ENCODE measurements at regions not wholly inside any gene's neighbourhood (a gene's known extent, or its start where the extent isn't known, plus 50 kb on each side); places are given as distances from the start of the nearest gene placed in this dataset.

DNA sequence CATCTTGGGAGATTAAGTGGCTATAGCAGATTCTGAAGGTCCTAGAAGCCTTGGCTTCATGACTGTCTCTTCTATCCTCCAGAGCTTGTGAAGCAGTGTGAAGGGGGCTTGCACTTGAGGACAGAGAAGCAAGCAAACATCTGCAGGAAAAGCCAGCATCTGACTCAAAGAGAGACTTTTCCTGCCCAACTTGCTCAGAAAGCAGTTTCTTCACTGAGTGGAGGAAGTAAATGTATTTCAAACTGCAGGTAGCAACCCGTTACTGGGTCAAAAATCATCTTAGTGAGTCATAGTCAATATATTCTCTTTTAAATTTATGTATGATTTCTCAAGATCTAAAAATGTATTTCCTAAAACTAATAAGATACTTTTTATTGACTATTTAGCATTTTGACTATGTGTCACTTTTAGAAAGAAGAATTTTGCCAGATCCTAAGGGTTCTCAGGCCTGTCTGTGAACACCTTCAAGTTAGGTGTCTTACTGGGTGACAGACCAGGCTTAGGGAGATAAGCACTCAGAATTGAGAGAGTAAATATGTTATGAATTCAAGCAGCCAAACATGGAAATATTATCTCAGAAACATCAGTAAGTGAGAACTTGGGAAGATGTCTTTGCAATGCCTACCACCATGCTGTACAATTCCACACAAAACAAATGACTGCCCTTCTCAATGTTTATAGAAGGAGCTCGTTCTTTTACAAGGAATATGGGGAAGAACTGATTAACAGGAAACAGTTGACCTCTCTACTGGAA is 72.6 kb upstream of the DMAC1 start:
- no peak for DNase-seq (ENCODE audit: low spot score)

DNA sequence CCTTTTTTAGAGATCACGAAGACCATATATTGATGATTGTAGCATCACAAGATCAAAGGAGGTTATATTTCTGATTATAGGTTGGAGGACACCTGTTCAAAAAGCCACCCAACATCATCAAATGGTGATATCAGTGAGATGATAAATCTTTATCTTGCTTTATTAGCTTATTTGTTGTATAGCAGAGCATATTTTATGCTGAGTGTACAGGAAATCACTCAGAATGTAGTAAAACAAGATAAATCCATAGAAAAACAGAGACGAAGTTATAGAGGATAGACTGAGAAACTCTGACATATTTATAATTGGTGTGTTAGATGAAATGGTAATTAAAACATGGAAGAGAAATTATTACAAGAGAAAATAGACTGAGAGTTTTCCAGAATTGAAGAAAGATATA is 69.8 kb upstream of the DMAC1 start:
- no peak for DNase-seq (ENCODE audit: low spot score)

DNA sequence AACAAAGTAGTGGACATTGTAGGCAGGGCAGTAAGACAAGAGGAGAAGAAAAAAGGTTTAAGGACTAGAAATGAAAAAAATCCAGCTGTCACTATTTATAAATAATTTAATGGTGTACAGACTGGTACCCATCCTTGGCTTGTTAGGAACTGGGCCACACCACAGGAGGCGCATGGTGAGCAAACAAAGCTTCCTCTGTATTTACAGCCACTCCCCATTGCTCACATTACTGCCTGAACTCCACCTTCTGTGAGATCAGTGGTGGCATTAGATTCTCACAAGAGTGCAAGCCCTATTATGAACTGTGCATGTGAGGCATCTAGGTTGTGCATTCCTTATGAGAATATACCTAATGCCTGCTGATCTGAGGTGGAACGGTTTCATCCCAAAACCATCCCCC is 62.6 kb upstream of the DMAC1 start:
- DNase-seq (ENCODE audit: low spot score): no peak

DNA sequence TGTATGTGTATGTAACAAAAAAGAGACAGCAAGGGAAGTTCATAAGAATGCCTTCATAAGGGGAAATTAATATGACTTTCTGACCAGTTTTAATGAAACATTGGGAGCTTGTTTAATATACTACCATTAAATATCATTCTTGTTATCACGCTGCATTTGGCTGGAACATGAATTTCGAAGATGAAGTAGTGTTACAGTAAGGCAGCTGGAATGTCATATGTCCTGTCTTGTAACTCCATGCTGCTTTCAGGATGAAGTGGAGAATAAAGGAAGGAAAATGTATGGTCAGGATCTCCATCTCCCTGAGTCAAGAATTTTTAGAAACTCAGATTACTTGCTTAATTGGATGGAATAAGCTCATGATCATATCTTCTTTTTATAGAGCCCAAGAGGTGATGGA is 61.5 kb upstream of the DMAC1 start:
- DNase-seq (ENCODE audit: low spot score): no peak

DNA sequence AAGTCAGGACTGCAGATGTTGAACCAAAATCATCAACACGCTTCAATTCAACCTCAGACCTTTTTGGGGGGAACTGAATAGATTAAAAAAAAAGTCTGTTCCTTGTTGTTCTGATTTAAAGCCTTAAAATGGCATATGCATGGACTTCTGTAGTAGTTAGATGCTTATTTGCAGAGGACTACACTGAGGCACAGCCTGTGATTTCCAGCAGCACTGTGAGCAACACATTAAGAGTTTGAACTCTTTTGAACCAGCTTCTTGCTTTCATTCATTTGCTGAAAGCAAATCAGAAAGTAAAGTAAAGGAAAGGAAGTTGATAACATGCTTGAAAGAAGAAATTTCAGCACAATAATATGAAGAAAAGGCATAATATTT is 60.7 kb upstream of the DMAC1 start:
- DNase-seq (ENCODE audit: low spot score): no peak

DNA sequence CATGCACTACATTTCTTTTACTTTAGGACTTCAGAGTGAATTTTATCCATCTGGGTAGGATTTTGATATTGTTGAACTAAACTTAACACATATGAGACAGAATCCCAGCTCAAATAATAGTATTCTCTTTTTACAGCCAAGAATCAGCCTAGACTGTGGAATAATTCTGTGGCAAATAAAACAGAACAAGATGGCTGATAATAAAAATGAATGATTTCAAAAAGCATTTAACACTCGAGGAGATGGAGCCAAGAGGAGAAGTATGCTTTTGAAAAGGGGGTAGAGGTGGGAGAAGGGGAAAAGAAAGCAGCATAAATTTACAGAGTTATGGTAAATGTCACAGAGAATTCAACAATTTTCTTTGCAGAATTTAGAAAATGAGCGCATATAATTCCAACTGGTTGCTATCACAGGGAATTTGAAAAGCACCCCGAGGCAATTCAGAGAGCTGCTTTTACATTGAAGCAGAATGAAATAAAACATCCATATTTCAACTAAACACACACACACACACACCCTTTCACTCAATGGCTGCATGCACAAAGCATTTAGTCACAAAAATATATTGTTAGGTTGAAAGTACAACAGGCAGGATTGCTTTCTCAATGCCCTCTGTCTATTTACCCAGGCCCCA is 60.2 kb upstream of the DMAC1 start:
- no peak for DNase-seq (ENCODE audit: low spot score)

DNA sequence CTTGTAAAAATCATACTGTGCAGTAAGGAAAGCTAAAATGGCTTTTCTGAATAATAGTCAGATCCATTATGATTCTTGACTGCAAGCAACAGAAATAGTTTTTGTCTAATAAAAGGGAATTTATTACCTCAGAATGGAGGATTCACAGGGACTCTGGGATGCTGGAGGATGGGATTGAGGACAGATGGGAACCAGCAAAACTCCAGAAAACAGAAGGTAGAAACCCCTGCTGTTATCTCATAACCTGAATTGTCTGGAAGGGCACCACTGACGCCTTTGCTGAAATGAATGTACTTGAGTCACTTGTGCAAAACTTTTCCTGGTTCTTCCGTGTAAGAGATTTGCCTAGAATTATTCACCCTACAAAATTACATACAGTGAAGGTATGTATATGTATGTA is 58.6 kb upstream of the DMAC1 start:
- DNase-seq (ENCODE audit: low spot score): no peak

DNA sequence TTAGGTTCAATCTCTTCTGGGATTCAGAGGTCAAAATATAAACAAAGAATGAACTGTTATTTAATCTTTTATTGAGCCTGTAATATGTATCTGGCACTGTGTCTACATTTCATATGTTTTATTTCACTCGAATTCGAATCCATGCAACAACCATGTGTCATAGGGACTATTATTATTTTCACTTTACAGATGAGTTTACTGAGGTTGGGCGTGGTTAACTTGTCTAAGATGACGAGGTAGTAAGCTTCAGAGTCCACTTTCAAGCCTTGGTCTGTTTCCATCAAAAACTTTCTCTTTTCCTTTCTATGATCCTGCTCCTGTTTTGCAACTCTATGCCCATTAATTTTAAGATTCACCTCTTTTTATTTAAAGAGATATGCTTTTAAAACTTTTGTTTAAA is 55.2 kb upstream of the DMAC1 start:
- no peak for DNase-seq (ENCODE audit: low spot score)
